Transverse colon (tissue), 3 donors: ENCODE measurements at regions not wholly inside any gene's neighbourhood (a gene's known extent, or its start where the extent isn't known, plus 50 kb on each side); places are given as distances from the start of the nearest gene placed in this dataset.

Experiments
- CTCF ChIP-seq, 5 experiments: fragments of 200-600 bp in 3 of 5; fragments of 450-650 bp in 2 of 5; sonication (generic) in 3 of 5; IDR thresholded peaks; 1 replicate in 2 of 5; 2 replicates in 3 of 5; pipeline ENCODE4 v1.5.1; 2016 to 2017; ENCODE audit warnings: antibody characterized with exemption in 5 of 5, inconsistent platforms in 3 of 5, mild to moderate bottlenecking in 2 of 5, moderate library complexity in 1 of 5
- POLR2A ChIP-seq: fragments of 450-650 bp; IDR thresholded peaks from one replicate; pipeline ENCODE4 v1.6.1; 2016; ENCODE audit warnings: antibody characterized with exemption, mild to moderate bottlenecking, moderate library complexity

- TF ChIP-seq CTCF (IDR thresholded peaks at IDR 0.05) (no peak), POLR2A (no peak)
Measured at GRCh38 chr2:183740241-183740640, 616.0 kb downstream of the NUP35 start.
